Left hindlimb (tissue), 1 donor: ENCODE measurements at regions not wholly inside any gene's neighbourhood (a gene's known extent, or its start where the extent isn't known, plus 50 kb on each side); places are given as distances from the start of the nearest gene placed in this dataset.

ENCODE experiments used
- DNase-seq: peaks from one replicate; pipeline ENCODE4 v3.0.0-alpha.2; 2018

DNA sequence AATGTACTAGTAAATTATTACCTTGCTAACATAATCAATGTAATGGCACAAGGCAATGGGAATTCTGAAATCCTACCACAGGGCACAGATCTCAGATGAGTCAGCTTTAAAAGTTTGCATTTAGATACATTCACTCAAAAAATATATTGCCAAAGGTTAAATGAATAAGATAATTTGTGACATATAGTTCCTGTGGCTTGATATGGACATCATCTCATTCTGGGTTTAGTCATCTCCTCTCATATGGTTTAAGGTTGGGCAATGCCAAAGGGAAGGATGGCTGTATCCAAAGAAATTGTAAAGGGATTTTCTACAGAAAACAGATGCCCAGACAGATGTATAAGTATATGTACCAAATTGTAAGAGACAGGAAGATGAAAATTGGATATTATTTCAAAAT, 1065.0 kb downstream of the LRFN5 start:
- no peak for DNase-seq

DNA sequence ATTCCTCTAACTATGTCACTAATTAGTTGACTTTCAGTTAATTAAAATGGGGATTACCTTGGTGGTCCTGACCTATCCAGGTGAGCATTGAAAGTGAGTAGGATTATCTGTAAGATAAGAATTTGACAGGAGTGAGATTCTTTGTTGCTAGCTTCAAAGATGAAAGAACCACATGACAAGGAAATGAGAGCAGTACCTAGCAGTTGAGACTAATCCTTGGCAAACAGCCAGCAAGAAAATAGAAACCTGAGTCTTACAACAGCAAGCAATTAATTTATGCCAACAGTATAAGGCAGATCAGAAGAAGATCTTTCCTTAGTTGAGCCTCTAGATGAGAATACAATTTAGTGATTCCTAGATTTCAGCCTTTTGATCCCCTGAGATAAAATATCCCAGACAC, 1058.4 kb downstream of the LRFN5 start:
- DNase-seq, result no peak

DNA sequence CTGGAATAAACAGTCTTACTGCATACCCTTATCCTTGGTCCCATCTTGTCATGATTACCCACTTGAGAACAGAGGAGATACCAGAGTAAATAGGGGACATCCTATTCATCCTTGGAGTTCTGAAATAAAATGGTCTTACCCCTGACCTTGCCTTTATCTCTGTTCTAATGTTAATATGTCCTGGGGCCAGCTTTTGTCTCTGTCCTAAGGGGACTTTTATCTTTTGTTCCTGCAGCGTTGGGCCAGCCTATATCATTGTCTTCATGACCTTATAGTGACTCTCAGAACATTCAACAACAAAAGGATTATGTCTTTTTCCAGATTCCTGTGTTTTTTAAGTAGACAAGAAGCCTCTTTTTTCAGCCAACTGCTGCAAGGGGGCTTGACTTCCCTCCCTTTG, 1057.5 kb downstream of the LRFN5 start:
- DNase-seq, result no peak

DNA sequence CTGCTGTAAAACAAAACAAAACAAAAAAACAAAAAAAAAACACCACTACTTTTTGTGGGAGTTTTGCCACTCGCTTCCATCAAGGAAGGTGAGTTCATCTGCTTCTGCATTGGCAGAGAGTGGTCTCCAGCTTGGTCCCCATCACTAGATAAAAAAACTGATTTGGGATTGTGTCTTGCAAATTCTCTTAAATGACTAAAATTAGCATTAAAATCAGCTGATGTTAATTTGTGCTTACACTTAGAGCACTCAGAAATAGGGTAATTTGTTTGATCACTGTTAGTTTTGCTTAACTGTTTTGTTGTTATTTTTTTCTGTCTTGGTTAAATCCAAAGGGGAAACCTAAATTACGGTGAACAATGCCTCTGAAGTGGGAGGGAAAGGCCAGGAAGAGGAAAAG, 1048.0 kb downstream of the LRFN5 start:
- DNase-seq, result no peak

DNA sequence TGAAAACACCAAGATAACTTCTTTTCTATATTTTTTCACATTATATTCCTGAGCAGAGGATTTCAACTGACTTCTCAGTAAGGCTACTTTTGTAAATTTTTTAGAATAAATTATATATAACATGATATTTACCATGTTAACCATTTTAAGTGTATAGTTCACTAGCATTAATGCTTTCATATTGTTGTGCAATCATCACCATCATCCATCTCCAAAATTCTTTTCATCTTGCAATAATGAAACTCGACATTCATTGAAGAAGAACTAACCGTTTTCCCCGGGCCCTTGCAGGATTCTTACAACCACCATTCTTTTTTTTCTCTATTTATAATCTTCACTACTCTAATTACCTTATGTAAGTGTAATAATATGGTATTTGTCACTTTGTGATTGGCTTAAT, 1036.1 kb downstream of the LRFN5 start:
- no peak for DNase-seq

DNA sequence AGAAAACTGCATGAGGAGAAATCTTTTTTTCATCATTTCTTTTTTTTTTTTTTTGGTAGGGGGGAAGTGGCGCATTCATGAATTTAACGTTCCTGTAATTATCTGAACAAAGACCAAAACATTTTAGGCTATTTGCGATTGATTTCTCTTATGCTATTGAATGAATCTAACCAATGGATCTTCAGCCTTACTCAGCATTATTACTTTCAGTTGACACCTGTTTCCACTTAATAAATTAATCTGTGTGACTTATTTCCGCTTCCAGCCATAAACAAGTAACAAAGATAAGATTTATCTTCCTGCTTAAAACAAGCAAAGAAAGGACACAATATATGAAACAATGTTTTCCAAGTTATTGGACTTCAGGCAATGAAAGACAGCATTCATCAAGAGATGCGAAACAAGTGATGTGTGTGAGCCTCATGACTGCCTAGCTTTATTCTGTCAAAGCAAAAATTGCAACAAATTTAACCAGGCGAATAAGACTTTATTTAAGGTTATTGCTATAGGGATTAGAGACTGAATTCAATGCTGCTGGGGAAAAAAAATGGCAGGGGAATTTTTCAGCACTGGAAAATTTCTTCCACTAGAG, 1026.9 kb downstream of the LRFN5 start:
- no peak for DNase-seq

DNA sequence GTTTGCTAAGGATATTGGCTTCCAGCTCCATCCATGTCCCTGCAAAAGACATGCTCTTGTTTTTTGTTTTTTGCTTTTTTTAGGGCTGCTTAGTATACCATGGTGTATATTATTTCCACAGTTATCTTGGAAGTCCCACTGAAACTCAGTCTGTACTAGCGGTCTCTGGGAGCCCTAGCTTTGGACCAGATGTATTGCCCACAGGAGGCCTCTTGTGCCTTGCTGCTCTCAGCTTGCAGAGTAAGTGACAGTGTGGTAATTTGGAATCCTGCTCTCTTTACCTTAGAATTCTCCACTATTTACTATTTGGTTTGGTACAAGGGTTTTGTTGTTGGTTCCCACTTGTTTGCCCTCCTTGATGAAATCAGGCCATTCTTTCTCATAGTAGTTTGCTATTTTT, 1022.9 kb downstream of the LRFN5 start:
- DNase-seq, result no peak

DNA sequence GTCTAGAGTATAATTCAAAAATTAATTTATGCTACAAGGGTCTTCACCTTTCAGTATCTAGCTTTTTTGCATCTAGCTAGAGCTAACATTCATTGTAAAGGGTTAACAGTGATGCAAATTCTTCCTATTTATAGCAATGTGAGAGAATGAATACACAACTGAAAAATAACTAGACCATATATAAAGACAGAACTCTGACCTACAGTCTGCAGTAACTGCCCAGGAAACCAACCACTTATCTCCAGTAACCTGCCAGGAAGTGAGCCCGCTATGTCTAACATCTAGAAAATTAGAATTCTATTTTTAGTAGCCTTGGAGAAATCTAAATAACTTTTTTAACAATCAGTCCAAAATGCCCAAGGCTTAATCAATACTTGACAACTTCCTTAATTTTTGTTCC, 1021.9 kb downstream of the LRFN5 start:
- no peak for DNase-seq

DNA sequence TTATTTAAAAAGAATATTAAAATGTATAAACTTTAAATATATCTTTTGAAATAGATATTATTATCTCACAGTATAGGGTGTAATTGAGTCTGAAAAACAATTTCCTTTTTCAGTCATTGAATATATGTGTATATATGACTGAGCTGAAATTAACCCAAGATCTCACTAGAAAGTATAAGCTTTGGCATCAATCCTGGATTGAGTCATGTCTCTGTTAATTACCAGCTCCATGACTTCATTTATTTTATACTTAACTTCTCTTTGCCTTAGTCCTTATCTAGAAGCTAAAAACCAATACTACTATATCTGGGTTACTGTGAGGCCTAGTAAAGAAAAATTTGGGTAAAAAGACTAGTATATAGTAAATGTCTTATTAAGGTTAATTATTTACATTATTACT, 1020.3 kb downstream of the LRFN5 start:
- no peak for DNase-seq

DNA sequence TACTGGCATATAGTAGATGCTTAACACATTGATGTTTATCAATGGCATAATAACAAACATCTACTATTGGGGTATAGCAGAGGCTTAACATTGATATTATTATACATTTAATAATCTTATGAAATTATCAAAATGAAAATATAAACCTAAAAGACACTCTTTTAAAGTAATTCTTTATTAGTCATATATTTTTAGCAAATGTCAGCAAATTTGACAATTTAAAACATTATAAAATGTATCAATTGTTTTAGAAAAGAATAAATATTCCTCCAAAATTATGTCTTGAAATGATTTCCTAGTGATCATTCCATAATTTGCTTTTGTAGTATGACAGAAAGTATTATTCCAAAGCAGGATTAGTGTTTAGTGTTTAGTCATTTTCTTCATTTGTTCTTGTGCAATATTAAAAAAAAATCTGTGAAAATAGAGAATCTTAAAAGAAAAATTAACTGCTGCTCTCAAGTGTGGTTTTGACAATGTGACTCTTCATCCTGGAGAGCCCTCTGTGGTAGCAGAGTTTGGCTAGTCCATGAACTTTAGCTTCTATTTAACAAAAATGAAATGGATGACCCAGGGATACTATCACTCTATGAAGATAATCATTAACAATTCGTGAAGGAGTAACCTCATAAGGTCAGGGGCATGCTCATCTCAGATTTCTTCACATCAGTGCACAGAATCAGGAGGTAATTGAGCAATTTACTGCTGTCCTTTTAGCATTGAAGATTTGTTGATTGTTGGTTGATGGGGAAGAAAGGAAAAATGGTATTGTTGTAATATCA, 1018.5 kb downstream of the LRFN5 start:
- DNase-seq, result no peak

DNA sequence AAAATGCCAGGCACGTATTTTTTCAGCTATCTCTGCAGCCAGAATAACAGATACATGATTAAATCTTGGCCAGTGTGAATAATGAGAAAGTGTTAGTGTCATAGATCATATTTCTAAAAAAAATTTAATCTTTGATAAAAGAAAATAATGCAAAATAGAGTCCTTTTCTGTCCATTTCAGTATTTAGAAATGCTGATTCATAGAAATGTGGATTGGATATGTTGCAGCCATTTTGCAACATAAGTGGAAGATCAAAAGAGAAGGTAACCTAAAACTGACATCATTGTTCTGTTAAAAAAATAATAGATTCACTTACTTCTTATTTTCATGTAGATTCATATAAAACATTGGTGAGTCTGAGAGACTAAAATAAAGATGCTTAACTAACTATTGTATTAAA, 1010.3 kb downstream of the LRFN5 start:
- DNase-seq, result no peak

DNA sequence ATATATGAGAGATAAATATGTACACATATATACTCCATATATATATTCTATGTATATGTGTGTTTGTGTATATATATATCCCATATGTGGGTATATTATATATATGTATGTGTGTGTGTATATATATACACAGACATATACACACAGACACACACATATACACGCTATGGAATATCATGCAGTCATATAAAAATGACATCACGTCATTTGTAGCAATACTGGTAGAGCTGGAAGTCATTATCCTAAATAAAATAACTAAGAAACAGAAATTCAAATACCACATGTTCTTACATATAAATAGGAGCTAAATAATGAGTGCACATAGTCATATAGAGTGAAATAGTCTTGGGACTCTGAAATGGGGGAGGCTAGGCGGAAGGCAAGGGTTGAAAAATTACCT, 1000.2 kb downstream of the LRFN5 start:
- no peak for DNase-seq

DNA sequence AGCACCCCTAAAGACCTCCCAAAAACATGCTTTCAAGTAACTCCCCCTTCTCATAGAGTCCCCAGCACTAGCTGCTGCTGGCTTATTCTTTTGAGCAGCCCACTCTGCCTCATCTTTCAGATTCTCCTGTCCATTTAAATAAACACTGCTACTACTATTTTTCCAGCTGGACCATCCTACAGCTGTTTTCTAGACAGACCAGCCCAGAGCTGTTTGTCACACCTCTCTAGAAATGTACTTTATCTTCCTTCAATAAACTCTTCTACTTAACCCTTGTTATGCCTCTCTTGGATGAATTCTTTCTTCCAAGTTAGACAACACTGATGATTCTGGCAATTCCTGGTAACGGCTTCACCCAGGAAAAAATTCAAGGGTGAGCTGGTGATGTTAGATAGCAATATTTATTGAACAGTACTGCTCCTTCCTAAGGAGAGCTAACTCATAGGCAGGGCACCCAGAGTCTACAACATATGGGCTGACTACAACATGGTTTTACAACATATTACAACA, 995.7 kb downstream of the LRFN5 start:
- DNase-seq, result no peak

DNA sequence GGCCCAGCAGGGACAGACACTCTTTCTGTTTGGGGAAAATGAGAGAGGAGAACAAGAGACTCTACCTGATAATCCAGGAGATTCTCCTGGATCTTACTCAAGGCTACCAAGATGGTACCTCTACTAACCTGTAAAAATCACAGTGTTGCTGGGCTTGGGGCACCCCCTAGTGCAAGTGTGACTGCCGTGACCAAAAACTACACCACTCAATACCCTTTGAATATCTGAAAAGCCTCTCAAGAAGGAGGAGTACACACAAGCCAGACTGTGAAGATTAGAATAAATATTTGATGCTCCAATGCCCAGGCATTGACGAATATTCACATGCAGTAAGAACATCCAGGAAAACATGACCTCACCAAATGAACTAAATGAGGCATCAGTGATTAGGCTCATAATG, 965.4 kb downstream of the LRFN5 start:
- DNase-seq, result no peak

DNA sequence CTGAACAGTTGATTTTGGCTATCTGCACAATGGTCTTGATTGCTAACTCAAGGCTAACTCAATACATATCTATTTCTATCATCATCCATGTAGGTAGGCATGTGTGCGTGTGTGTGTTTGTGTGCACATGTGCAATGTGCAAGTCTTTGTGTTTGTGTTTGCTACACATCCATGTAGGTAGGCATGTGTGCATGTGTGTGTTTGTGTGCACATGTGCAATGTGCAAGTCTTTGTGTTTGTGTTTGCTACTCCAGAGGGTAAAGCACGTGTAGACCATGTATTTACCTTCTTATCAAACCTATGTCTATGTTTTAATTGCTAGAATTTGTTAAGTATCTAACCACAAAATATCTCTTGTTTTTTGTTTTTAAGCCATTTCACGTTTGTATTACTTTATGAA, 962.6 kb downstream of the LRFN5 start:
- DNase-seq, result no peak

DNA sequence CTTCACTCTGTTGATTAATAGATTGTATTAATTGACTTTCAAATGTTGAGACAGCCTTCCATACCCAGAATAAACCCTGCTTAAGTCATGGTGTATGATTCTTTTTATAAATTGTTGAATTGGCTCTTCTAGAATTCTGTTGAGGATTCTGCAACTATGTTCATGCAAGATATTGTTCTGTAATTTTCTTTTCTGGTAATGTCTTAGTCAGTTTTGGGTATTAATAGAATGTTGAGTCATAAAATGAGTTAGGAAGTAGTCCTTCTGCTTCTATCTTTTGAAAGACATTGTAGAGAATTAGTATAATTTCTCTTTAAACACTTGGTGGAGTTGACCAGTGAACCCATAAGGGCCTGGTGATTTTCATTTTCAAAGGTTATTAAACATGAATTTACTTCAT, 958.9 kb downstream of the LRFN5 start:
- DNase-seq, result no peak

DNA sequence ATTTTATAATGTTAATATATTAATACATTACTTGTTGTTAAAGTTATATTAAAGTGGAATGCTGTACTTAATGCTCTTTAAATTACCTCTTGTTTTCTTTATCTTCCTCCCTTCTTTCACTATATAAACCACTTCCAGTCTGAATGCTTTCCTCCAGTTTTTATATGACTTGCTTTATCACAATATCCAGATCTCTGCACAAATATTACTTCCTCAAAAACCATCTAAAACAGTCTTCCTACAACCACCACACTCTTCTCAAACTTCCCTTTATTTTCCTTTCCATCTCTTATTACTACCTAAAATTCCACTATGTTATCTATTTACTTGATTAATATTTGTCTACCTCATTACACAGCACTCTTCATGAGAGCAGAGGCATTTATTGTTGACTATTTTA, 956.6 kb downstream of the LRFN5 start:
- no peak for DNase-seq

DNA sequence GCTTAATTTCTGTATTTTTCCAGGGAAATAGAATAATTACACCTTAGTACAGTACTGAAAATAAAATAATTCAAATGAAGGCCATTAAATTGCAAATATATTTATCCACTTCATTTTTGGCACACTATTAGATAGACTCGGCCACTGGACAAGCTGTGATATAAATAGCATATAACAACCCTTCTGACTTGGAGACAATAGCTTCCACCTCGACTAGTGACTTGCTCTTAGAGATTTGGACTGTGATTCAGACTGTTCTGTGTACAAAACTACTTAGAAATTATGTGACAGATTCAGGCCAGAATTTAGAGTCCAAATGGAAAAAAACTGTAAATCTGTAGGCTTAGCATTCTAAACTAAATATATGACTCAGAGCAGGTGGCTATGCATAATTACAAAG, 949.9 kb downstream of the LRFN5 start:
- no peak for DNase-seq

DNA sequence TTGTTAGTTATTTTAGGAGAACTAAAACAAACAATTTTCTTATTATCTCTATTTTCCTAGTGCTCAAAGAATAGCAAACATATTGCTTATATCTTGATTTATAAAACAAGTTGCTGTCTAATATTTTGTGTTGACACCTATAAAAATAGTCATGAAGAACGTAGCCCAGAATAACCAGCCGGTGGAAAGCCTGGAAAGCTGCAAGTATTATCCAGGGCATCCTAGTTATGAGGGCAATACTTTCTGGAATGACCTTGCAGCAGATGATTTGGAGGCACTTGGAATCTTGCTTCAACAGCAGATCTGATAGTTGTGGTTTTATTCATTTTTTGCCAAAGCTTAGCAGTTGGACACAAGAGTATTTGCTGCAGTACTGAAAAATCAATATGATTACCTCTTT, 948.7 kb downstream of the LRFN5 start:
- DNase-seq, result no peak

DNA sequence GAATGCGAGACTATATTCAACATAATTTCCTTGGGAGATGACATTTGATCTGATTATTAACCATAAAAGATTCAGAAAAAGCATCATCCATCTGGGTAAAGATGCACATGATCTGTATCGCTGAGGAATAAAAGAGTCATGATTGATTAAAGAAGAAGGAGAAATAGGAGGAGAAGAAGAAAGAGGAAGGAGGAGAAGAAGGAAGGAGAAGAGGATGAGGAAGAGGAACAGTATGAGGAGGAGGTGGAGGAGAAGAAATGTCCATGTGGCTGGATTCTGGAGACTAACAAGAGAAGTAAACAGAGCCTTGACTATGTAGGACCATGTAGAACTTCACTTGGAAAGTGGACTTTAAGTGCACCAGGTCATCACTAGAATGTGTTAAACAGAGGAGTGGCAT, 947.4 kb downstream of the LRFN5 start:
- no peak for DNase-seq

DNA sequence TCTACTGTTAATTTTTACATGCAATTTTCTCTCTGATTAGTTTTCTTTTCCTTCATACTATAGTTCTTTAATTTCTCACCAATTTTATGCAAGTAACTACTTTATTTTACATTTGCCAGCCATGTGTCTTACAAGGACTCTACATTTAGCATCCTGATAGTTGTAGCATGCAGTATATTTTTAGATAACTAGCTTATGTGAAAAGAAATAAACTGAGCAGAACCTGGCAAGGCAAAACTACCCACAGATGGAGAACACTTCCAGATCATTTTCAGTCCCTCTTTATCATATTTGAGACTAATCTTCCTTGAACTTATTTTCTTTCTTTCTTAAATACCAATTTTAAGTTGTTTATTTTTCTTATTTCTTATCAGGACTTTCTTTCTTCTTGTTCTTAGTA, 943.6 kb downstream of the LRFN5 start:
- no peak for DNase-seq

DNA sequence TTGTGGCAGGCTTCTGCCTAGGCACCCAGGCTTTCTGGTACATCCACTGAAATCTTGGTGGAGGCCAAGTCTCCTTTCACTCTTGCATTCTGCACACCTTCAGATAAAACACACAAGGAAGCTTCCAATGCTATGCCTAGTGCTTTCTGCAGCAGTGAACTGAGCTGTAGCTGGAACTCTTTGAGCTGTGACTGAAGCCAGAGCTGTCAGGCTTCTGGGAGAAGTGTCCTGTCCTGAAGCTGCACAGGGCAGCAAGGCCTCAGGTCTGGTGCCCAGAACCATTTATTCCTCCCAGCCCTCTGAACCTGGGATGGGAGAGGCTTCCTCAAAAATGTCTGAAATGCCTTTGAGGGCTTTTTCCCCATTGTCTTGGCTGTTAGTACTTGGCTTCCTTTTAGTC, 941.7 kb downstream of the LRFN5 start:
- no peak for DNase-seq

DNA sequence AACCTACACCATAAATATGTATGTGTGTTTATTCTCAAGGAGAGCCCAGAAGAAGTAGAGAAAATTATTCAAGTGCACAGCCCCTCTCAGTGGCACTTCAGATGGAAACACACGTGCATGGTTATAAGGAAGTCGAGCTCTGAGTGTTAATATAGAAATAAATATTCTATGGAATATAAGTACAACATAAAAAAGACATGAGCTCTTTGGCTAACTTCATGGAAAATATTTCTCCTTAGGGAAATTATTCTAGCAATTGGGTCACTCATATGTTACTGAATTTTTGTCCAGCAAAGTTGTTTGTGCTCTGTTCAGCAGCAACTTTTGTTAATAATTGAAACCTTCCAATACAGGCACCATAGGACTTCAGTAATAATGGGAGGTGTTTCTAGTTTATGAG, 939.0 kb downstream of the LRFN5 start:
- no peak for DNase-seq

DNA sequence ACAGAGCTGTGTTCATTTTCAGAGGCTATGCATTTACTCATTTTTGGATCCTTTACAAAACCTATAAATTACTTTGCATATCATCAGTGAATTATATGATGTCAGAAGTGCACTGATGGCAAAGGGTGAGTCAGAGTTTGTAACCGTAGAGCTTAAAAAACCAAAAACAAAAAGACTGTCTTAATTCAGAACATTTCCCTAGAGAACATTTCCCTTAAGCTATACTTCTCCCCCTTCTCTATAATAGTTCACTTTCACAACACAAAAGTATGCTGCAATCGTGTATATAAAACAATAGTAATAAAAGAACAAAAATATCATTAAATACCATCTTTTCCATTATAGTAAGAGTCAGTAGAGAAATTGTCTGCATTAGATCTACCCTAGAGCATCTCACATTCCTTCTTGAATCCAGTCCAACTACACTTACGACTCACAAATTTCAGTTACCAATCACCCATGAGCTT, 934.9 kb downstream of the LRFN5 start:
- no peak for DNase-seq

DNA sequence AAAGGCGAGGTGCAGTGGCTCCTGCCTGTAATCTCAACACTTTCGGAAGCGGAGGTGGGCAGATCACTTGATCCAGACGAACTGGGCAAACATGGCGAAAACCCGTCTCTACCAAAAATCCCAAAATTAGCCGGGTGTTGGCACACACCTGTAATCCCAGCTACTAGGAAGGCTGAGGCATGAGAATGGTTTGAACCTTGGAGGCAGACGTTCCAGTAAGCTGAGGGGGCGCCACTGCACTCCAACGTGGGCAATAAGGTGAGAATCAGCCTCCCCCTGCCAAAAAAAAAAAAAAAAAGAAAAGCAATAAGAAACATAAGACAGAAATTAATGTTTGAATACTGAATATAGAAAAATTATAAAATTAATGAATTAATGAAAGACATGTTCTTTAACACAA, 928.7 kb downstream of the LRFN5 start:
- no peak for DNase-seq
